WTC11 (cell line): ENCODE measurements at regions not wholly inside any gene's neighbourhood (a gene's known extent, or its start where the extent isn't known, plus 50 kb on each side); places are given as distances from the start of the nearest gene placed in this dataset.

Source experiments
- ATF3 ChIP-seq: sonication (generic); formaldehyde crosslinking; conservative IDR thresholded peaks from 2 replicates; pipeline ENCODE4 v1.8.1; 2022; ENCODE audit warnings: mild to moderate bottlenecking, missing genetic modification reagents
- CTCF ChIP-seq: fragments of 200-600 bp; IDR thresholded peaks from 2 replicates; pipeline ENCODE4 v1.8.0; 2022; ENCODE audit warnings: antibody characterized with exemption
- ZNF232 ChIP-seq: sonication (generic); formaldehyde crosslinking; IDR thresholded peaks from 2 replicates; pipeline ENCODE4 v1.8.0; 2022; ENCODE audit warnings: mild to moderate bottlenecking, missing genetic modification reagents
- ZNF281 ChIP-seq: sonication (generic); formaldehyde crosslinking; IDR thresholded peaks from 2 replicates; pipeline ENCODE4 v1.8.0; 2023; ENCODE audit warnings: mild to moderate bottlenecking, missing genetic modification reagents

GRCh38 chr1:18052671-18053070, 54.9 kb upstream of the IGSF21 start:
- TF ChIP-seq CTCF (no peak), ZNF281 (no peak), ATF3 (CRISPR knock-in tag) (no peak), ZNF232 (CRISPR knock-in tag) (no peak)
